NAMALWA (cell line): ENCODE measurements at regions not wholly inside any gene's neighbourhood (a gene's known extent, or its start where the extent isn't known, plus 50 kb on each side); places are given as distances from the start of the nearest gene placed in this dataset.

Experiments used
- DNase-seq: peaks from one replicate; pipeline ENCODE4 v3.0.0-alpha.2; 2015; ENCODE audit warnings: low spot score

DNA sequence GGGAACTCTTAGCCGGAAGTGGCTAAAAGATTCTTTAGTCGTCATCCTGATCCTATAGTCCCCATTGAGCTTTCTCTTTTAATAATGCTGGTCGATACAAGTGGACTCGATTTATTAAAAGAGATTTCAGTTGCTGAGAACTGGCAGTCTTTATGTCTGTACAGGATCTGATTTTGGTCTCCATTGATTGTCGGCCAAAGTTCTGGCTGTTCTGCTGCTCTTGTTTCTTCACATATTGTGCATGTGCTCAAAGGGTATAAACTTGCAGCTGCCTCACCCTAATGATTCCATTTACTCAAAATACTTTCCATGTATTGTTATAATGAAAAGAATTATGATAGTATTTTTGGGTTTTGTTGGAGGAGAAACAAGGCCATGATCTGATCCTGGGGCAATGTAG is 100.7 kb upstream of the CTTNBP2 start:
- no peak for DNase-seq

GRCh38 chr7:117974891-117975290 is 101.7 kb upstream of the CTTNBP2 start:
- DNase-seq: no peak

DNA sequence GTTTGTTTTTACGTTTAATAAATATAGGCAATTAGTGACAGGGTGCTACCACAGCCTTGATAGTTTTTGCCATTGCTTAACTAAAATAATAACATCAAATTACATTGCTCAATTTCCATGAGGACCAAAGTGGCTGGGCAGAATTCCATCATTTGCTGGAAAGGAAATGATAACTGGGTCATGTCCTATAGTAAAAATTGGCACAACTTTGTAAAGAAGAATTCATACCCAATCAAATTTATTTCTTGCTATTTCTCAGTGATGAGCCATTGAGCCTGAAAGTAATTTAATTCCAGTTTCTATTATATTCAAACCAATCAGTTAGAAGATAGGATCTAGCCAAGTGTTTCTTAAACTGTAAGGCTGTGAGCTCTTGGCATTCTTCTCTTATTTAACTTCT is 102.2 kb upstream of the CTTNBP2 start:
- DNase-seq: no peak

DNA sequence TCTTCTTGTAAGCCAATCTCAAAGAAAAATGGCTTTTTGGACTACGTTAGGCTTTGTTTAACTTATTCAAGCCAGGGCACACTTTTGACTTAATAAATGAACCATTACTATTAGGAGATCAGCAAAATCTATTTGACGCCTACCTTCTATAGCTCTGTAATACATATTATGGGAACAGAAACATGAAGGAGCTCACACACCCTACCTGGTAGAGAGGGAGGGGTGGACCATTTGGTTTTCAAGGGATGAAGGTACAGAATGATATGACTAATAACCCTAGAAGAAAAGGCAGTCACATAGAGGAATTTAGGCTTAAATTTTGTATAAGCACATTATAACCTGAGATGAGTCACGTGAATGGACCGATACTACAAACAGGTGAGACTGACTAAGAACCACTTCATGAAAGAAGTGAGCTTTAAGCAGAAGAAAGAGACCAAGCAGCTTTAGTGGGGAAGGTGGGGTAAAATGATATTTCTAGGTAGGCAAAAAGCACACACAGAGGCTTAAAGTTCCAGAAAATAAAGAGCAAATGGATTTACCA is 106.8 kb upstream of the CTTNBP2 start:
- DNase-seq: no peak

DNA sequence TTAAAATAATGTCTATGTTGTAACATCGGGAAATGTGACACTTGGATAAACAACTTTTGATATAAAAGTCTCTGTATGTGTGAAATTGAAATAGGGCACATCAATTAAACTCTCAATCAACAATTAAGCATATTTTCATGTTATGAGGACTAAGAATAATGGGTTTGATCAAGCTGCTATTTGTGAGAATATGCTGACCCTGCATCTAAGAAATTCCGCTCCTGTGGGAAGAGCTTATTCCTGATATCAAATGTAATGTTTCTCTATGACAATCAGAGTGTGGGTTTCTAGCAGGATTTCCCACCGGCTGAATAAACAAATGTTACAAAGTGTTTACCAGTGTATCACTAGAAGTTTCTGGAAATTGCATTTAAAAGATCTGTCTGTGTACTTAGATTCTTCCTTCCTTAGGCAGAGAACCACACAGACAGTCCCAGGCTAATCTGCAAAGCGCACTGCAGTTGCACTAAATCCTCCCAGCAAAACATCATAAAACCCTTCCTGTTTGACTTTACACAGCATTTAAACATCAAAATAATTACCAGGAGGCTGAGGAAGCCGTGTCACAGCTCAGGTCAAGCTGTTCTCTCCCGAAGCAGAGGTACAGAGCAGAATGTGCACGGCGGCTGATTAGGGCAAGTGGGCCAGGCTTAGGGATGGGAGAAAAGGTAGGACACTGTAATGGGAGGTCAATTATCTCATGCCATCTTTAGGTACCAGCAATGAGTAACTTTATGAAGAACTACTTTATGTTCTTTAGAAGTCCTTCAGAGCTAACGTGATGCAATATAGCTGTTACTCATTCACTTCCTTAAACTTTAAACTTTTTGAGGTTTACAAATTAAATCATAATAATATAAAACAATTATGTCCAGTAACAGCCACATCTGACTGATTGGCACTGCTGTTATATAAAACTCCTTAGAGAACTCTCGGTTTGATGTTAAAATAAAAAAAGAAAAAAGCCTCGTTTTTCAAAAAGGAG is 109.1 kb upstream of the CTTNBP2 start:
- DNase-seq: no peak

DNA sequence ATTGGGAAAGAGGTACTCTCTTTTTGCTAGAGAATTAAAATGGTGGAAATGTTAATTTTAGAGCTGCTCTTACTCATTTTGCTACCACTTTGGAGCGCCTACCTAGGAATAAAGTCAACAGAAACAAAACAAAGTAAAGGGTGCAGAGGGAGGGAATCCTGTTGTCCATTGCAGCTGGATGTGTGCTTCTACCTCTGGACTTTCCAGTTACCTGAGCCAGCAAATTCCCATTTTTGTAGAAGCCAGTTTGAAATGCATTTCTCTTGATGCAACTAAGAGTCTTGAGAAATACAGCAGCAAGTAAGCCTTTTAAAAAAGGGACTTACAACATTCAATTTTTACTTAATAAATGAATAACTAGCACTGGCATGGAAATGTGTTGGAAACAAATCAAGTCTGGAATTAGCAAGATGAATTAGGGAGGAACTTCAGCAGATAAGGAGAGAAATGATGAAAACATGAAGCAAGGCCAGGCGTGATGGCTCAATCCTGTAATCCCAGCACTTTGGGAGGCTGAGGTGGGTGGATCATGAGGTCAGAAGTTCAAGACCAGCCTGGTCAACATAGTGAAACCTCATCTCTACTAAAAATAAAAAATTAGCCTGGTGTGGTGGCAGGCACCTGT is 113.5 kb upstream of the CTTNBP2 start:
- no peak for DNase-seq

DNA sequence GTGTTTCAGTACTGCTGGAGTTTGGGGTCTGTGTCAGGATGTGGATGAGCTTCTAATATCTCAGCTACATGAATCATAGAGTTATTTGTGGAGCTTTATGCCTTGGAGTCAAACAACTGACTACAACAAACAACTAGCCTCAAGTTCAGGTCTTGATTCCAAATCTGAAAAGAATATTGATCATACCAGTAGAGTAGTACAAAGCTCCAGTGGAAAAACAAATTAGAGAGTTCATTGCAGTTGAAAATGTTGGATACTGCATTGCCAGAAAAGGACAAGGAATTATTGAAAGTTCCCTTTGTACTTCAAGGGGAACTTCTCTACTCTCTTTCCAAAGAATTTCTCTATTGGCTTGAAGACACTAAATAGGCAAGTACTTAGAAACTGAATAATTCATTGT is 117.6 kb upstream of the CTTNBP2 start:
- no peak for DNase-seq

- DNase-seq: no peak
These were observed 119.6 kb upstream of the CTTNBP2 start for GRCh38 chr7:117992635-117993376.

DNA sequence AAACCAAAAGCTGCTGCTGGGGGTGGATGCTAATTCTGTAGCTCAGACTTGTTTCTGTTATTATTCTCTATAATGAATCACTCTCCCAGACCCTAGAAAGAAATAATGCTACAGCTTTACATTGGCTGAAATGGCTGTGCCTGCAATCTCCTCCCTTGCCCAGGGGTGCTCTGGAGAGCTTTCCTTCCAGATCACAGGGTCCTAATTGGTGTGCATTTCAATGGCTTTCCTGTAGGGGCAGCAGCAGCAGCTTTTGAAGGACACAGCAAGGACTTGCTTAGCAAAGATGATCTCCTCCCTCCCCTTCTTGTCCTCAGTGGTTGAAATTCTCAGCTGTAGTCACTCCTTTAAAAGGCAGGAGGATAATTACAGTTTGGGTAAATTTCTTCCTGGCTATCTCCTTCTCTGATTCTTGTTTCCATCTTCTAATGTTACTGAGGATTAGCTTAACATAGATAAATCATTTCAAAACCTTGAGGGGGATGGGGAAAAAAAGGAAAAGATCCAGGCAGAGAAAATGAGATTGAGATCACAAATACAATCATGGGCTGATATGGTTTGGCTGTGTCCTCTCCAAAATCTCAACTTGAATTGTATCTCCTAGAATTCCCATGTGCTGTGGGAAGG is 120.2 kb upstream of the CTTNBP2 start:
- peak; percentile 79 for DNase-seq

DNA sequence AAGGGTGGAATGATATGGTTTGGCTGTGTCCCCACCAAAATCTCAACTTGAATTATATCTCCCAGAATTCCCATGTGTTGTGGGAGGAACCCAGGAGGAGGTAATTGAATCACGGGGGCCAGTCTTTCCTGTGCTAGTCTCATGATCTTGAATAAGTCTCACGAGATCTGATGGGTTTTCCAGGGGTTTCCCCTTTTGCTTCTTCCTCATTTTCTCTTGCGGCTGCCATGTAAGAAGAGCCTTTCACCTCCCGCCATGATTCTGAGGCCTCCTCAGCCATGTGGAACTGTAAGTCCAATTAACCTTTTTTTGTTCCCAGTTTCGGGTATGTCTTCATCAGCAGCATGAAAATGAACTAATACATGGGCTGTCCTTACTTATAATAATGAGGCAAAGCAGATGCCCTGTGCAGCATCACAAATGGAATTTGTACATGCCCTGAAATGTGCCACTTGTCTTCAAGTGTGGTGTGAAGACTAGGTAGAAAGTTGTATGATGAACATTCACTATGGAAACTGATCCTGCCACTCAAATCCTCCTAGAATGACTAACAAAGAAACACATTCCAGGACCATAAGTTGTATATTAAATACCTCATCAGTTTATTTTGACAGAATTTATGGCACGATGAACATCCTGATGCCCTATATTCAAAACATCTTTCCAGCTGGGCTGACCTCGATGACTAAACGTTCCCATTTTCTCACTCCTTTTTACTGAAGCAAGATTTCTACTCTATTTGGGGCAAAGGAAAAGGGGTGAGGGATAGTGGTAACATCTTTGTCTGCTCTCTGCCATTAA is 122.8 kb upstream of the CTTNBP2 start:
- no peak for DNase-seq

DNA sequence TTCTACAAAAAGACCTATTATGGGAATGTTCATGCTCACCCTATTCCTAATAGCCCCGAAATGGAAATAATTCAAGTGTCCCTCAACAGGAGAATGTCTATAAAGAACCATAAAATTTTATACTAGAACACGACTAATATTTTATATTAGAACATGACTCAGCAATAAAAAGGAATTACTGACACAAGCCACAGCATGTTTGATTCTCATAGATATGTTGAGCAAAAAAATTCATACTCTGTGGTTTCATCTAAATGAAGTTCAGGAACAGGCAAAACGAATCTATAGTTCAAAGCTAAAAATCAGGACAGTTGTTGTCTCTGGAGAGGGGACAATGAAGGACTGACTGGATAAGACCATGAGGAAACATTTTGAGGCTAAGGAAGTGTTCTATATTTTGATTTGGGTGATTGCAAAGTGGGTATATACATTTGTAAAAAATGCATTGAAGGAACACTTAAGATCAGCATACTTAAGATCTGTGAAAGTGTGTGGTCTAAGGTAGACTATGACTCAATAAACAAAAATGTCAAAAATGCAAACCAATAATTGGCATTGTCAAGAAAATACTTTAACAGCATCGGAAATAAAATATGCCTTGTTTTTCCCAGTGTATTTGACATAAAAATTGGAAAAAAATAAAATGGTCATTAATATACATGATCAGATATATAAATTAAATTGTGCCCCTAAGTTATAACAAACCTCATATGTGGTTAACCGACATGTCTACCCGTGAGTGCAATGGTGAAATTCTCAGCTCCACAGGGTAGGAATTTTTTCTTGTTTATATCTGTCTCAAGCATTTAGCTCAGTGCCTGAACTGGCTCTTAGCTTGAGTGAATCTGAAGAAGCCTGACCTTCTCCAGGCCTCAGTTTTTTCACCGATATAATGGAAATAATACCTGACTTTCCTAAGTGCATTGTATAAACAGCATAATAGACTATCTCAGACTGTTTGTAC is 124.9 kb upstream of the CTTNBP2 start:
- no peak for DNase-seq

DNA sequence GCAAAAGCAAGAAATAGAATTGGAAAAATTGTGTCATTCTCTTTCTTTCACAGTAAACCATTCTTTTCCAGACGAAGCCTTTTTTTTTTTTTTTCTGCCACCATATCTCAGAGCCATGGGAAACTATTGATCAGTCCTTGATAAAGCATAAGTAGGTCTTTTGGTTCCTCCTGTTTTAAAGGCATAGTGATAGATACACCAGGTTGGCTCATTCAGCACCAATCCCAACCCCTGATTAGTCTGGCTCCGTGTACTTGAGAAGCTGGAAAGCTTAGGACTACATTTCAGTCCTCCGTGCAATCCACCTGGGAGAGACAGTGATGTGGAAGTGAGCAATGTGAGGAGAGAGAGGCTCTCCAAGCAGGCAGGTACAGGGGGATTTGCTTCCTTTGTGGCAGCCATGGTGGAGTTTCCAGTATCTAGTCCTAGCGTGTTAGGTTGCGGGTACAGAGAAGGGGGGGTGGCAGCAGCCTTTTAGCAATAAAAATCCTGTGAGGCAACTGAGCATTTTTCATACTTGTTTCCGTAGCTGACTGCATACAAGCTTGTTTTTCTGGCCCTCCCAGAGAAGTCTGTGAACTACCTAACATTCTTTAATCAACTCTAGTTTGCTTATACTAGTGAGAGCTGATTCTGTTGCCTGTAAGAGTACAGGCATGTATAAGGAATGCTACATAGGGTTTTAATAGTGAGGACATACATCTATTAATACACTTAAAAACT is 127.4 kb upstream of the CTTNBP2 start:
- DNase-seq: no peak

GRCh38 chr7:118003476-118003875 is 130.2 kb upstream of the CTTNBP2 start:
- DNase-seq: no peak

DNA sequence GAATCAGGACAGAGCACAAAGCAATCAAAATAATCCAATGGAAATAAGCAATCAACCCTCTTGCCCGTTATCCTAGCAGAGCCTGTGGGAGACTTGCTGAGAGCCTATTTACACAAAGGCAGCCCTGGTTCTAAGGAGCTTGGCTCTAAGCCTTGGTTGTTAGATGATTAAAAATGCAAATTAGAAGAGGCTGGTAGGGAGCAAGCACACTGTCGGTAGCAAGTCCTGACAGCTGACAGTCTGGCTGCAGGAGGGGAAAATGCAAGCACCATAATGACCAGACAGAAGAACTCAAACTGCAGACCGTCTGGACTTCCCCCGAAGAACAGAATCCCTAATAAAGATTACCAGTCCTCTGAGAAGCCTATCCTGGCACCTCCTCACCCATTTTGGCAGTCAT is 131.8 kb upstream of the CTTNBP2 start:
- no peak for DNase-seq

DNA sequence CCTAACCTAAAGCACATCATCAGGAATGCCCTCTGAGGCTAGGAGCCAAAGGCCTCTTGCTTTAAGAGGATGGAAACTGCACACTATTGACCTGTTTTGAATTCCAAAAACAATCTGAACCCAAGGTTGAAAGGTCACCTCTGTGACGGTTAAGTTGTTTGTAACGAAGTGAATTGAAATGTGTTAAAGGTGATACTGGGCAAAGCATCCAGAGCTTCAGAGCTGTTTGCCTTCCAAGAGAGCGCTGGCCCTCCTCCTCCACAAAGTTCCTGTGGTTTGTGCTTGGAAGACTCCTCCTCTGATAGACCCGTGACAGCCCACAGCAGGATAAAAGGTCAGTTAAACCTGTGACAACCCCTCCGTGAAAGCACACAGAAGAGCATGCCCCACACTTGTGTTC is 133.7 kb upstream of the CTTNBP2 start:
- DNase-seq: no peak

DNA sequence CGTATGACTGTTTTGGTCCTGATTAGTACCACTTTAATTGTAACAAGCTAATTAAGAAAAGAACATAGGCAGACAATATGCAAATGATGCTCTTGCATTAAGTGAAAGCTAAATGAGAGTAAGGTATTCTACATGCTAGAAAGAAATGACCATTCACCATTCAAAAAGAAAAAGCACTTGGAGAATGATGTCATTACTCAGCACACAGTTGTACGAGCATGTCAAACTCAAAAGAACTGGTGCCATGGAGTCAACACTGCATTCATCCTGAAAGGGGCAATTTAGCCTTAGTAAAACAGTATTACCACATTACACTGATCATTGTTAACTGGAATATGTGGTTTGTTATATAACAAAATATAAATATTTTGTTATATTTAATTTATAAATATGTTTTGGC is 136.2 kb upstream of the CTTNBP2 start:
- DNase-seq: no peak

GRCh38 chr7:118011652-118012051 is 138.4 kb upstream of the CTTNBP2 start:
- no peak for DNase-seq

DNA sequence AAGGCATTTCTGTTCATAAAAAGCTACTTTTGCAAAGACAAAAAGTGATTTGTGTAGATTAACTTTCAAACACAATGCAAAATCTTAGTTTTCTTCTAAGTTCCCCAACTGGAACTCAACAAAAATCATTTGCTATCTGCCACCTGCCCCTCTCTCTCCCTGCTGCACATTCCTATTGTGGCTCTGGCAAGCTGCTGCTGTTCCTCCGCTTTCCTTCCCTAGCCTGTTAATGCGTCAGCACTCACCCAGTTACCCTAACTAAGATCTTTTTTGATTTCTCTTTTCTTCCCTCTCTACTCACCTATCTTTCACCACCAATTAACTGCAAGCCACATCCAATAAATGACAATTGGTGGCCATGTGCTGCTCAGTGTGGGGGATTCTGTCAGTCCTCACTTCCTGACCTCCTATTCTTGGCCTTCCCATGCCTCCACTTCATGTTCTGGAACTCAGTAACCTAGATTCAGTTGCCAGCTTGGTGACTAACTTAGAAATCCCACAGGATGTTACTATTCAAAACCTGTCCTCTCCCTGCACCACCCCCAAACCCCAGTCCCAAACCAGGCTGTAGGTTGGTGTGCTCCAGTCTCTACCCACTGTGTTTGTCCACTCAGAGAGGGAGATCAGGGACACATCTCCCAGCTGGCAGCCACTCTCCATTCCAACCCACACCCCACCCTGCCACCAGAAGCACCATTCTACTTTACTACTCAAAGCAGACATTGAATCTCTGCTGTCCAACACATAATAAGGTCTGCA is 140.2 kb upstream of the CTTNBP2 start:
- DNase-seq: no peak

GRCh38 chr7:118022546-118022945 is 149.3 kb upstream of the CTTNBP2 start:
- no peak for DNase-seq
